PC-3 (cell line): ENCODE measurements at regions not wholly inside any gene's neighbourhood (a gene's known extent, or its start where the extent isn't known, plus 50 kb on each side); places are given as distances from the start of the nearest gene placed in this dataset.
"Not testable (repeated sequence)": the region's sequence is repeated elsewhere in the genome, so short reads cannot be mapped to it uniquely, and the experiment has no call there.

ENCODE experiments used
- ATAC-seq: fragments of 200-7000 bp; cut with Tn5 transposase; 2 replicates; pipeline ENCODE4 v1.9.1; 2020; ENCODE audit warnings: mild to moderate bottlenecking, moderate library complexity
- BruUV-seq: library from RNA; stranded (reverse); fragments of 400-500 nt; replicated peaks from 2 replicates; lab custom pipeline; 2021; lab: Mats Ljungman, UMichigan
- CTCF ChIA-PET: fragments of 300-600 bp; sonication (Branson Sonifier 250); formaldehyde crosslinking; loops from one replicate; lab custom pipeline; 2022; ENCODE audit warnings: antibody characterized with exemption; lab: Charles Lee
- POLR2A ChIA-PET: fragments of 300-600 bp; sonication (Branson Sonifier 250); formaldehyde crosslinking; loops from one replicate; lab custom pipeline; 2022; ENCODE audit warnings: antibody characterized with exemption; ENCODE audit not compliant: unreplicated experiment; lab: Charles Lee
- DNase-seq: peaks from one replicate; pipeline ENCODE4 v3.0.0-alpha.2; 2015
- H2AFZ ChIP-seq: fragments of 300-600 bp; sonication (generic); 2 replicates; pipeline ENCODE4 v1.6.0; 2016; ENCODE audit warnings: antibody characterized with exemption, low read length
- H3F3A ChIP-seq: fragments of 300-600 bp; sonication (generic); one replicate; pipeline ENCODE4 v1.6.0; 2017; ENCODE audit warnings: antibody characterized with exemption, low read length, control low read depth, mild to moderate bottlenecking; ENCODE audit not compliant: unreplicated experiment
- H3K27ac ChIP-seq: fragments of 300-600 bp; sonication (generic); 2 replicates; pipeline ENCODE4 v1.5.1; 2016; ENCODE audit warnings: mild to moderate bottlenecking, low read length
- H3K27me3 ChIP-seq: fragments of 300-600 bp; sonication (generic); 2 replicates; pipeline ENCODE4 v1.6.1; 2016; ENCODE audit warnings: low read length, mixed read lengths
- H3K36me3 ChIP-seq: fragments of 300-600 bp; sonication (generic); 2 replicates; pipeline ENCODE4 v1.6.1; 2016; ENCODE audit warnings: low read depth, mixed run types, low read length, mixed read lengths
- H3K4me1 ChIP-seq: fragments of 300-600 bp; sonication (generic); 2 replicates; pipeline ENCODE4 v1.5.1; 2016; ENCODE audit warnings: low read length; ENCODE audit not compliant: insufficient read depth
- H3K4me2 ChIP-seq: fragments of 300-600 bp; sonication (generic); 2 replicates; pipeline ENCODE4 v1.6.0; 2016; ENCODE audit warnings: low read length
- H3K4me3 ChIP-seq: fragments of 300-600 bp; sonication (generic); 2 replicates; pipeline ENCODE4 v1.5.1; 2016; ENCODE audit warnings: mild to moderate bottlenecking, low read length, mixed read lengths
- H3K79me2 ChIP-seq: fragments of 300-600 bp; sonication (generic); 2 replicates; pipeline ENCODE4 v1.6.1; 2017; ENCODE audit warnings: low read length, mixed read lengths
- H3K9ac ChIP-seq: fragments of 300-600 bp; sonication (generic); 2 replicates; pipeline ENCODE4 v1.6.0; 2016; ENCODE audit warnings: mild to moderate bottlenecking, low read length
- H3K9me2 ChIP-seq: fragments of 300-600 bp; sonication (generic); replicated peaks from 2 replicates; pipeline ENCODE4 v1.6.1; 2016; ENCODE audit warnings: mixed run types, low read length, mixed read lengths
- H3K9me3 ChIP-seq: fragments of 300-600 bp; sonication (generic); 2 replicates; pipeline ENCODE4 v1.6.1; 2016; ENCODE audit warnings: low read length, mixed read lengths
- H4K20me1 ChIP-seq: fragments of 300-600 bp; sonication (generic); 2 replicates; pipeline ENCODE4 v1.6.1; 2016; ENCODE audit warnings: low read length, mixed read lengths
- CTCF ChIP-seq: fragments of 300-600 bp; sonication (generic); conservative IDR thresholded peaks from 2 replicates; pipeline ENCODE4 v1.5.1; 2017; ENCODE audit warnings: antibody characterized with exemption, low read depth, mild to moderate bottlenecking, low read length
- EZH2 ChIP-seq: fragments of 300-600 bp; sonication (generic); IDR thresholded peaks from one replicate; pipeline ENCODE4 v1.6.1; 2017; ENCODE audit warnings: antibody characterized with exemption, mild to moderate bottlenecking, low read length; ENCODE audit not compliant: unreplicated experiment
- EZH2phosphoT487 ChIP-seq: fragments of 300-600 bp; sonication (generic); IDR thresholded peaks from 2 replicates; pipeline ENCODE4 v1.6.1; 2018; ENCODE audit warnings: mild to moderate bottlenecking, antibody characterized with exemption, low read length, borderline replicate concordance
- intact Hi-C: fragments of 100-400 bp; cut with micrococcal nuclease; formaldehyde crosslinking; loops from 2 replicates; pipeline ENCODE4 v1.9.0; 2023

DNA sequence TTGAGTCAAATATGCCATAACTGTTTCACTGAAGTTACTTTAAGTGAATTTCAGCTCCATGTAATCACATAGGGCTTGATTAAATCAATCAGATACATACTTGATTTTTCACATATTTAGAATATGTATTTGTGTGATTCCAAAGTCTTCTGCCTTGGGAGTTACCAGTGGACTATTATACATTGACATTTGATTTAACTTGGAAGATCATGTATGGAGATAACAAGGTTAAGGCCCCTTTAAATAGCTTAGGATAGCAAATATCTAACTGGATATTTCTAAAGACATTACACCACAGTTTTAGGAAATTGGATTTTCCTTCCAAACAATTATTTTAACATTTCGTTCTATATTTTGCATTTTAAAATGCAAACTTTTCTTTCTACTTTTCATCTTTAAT, 405.0 kb downstream of the RAP2B start:
- TF ChIP-seq CTCF = no peak
- TF ChIP-seq EZH2phosphoT487 = no peak
- TF ChIP-seq EZH2 = no peak
- no peak overlapping the region for H3K4me2 ChIP-seq
- no peak overlapping the region for H2AFZ ChIP-seq
- ChIA-PET POLR2A (no interaction called here), CTCF (no interaction called here)
- H3K79me2 ChIP-seq = no peaks in the 10 kb centered on the region
- no peaks in the 10 kb centered on the region for H3K4me1 ChIP-seq
- DNase-seq (no peak), ATAC-seq (no peak)
- no peaks in the 10 kb centered on the region for H4K20me1 ChIP-seq
- intact Hi-C loops = no loop called here
- no peaks in the 10 kb centered on the region for H3K36me3 ChIP-seq
- no peak overlapping the region for H3K9ac ChIP-seq
- BruUV-seq = no TSS peak
- H3K27ac ChIP-seq = no peak overlapping the region
- no peaks in the 10 kb centered on the region for H3K27me3 ChIP-seq
- peaks cover 10% of the 10 kb centered on the region; the same call in 1 of the 2 replicates for H3K9me3 ChIP-seq
- H3K4me3 ChIP-seq = no peak overlapping the region
- no peaks in the 10 kb centered on the region for H3K9me2 ChIP-seq
- H3F3A ChIP-seq = no peaks in the 10 kb centered on the region

DNA sequence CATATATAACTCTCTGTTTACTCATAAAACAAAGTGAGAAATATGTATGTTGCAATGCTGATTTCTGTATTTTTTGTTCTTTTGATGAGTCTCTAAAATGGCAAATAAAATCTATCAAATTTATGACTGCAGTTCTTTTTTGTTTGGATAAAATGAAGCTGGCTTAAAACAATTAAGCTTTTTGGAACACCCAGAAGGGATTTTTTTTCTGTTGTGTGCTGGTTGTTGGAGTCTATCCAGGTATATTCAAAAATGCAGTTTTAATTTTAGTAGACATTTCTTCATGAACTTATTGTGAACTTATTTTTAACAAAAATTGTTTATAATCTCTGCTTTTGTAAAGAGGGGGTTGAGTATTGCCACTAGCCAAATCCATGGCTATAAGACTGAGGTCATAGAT, 405.5 kb downstream of the RAP2B start:
- CTCF ChIA-PET = no interaction called here
- H3K27me3 ChIP-seq = no peaks in the 10 kb centered on the region
- no peak overlapping the region for H2AFZ ChIP-seq
- H3K79me2 ChIP-seq = no peaks in the 10 kb centered on the region
- H3K4me3 ChIP-seq = no peak overlapping the region
- TF ChIP-seq EZH2phosphoT487 = no peak
- TF ChIP-seq CTCF = no peak
- no peak for TF ChIP-seq EZH2
- POLR2A ChIA-PET = no interaction called here
- H3F3A ChIP-seq = no peaks in the 10 kb centered on the region
- H3K9ac ChIP-seq = no peak overlapping the region
- no peaks in the 10 kb centered on the region for H4K20me1 ChIP-seq
- H3K4me2 ChIP-seq = no peak overlapping the region
- H3K27ac ChIP-seq = no peak overlapping the region
- ATAC-seq = no peak
- H3K36me3 ChIP-seq = no peaks in the 10 kb centered on the region
- no peaks in the 10 kb centered on the region for H3K4me1 ChIP-seq
- H3K9me3 ChIP-seq = peaks cover 7% of the 10 kb centered on the region; the same call in 1 of the 2 replicates
- no peaks in the 10 kb centered on the region for H3K9me2 ChIP-seq
- no peak for DNase-seq
- intact Hi-C loops = no loop called here
- BruUV-seq = no TSS peak

GRCh38 chr3:153570481-153570880, 408.5 kb downstream of the RAP2B start:
- BruUV-seq, ATAC-seq, H3K9me3 ChIP-seq, H3K4me1 ChIP-seq, H3K9ac ChIP-seq, H4K20me1 ChIP-seq, H3F3A ChIP-seq, H3K36me3 ChIP-seq, H3K27ac ChIP-seq, H3K27me3 ChIP-seq, DNase-seq, H2AFZ ChIP-seq, intact Hi-C loops, H3K4me3 ChIP-seq, H3K79me2 ChIP-seq, POLR2A ChIA-PET, H3K9me2 ChIP-seq, H3K4me2 ChIP-seq: not testable (repeated sequence)
- CTCF ChIA-PET = interaction anchor here (0.7 kb wide), 1 partner anchor 286 kb away, joined by 4 read pairs; no protein-coding TSS in a partner anchor
